NT2/D1 (cell line): ENCODE measurements at regions not wholly inside any gene's neighbourhood (a gene's known extent, or its start where the extent isn't known, plus 50 kb on each side); places are given as distances from the start of the nearest gene placed in this dataset.

Source experiments
- SUZ12 ChIP-seq: IDR thresholded peaks from 2 replicates; pipeline ENCODE4 v1.6.1; 2011; ENCODE audit not compliant: insufficient read length, insufficient read depth; ENCODE audit errors: extremely low read depth
- YY1 ChIP-seq: IDR thresholded peaks from 2 replicates; pipeline ENCODE4 v1.6.1; 2011; ENCODE audit not compliant: insufficient read length, insufficient read depth
- ZNF274 ChIP-seq: IDR thresholded peaks from 2 replicates; pipeline ENCODE4 v1.6.1; 2011; ENCODE audit warnings: mild to moderate bottlenecking, low read depth, low read length

DNA sequence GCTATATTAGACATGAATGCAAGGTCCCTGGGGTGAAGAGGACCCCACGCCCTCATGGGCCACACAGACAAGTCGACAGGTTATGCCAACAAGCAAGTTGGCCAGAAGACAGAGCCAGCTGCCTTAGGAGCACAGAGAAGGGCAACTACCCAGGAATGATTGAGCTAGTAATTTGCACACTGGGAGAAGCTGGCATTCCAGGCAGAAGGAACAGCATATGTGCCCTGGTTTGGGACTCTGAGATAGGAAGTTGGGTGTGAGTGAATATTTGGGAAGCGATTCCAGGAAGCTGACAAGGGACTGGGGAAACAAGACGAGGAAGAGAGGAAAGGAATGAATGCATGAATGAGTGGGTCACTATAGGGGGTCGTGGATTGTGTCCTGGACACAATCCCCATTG lies 203.7 kb upstream of the CDH5 start:
- no peak for TF ChIP-seq SUZ12
- no peak for TF ChIP-seq ZNF274
- TF ChIP-seq YY1, result no peak
